SK-MEL-5 (cell line): ENCODE measurements at regions not wholly inside any gene's neighbourhood (a gene's known extent, or its start where the extent isn't known, plus 50 kb on each side); places are given as distances from the start of the nearest gene placed in this dataset.

Experiments
- DNase-seq: peaks from one replicate; pipeline ENCODE4 v3.0.0-alpha.2; 2016; ENCODE audit warnings: low read depth, low spot score
- in situ Hi-C: cut with HindIII; loops from 2 replicates; pipeline ENCODE4 v1.10.0; 2016; ENCODE audit warnings: low sequenced_read_pairs, high pct_unique_total_duplicates, low pct_unique_long_range_greater_than_20kb

DNA sequence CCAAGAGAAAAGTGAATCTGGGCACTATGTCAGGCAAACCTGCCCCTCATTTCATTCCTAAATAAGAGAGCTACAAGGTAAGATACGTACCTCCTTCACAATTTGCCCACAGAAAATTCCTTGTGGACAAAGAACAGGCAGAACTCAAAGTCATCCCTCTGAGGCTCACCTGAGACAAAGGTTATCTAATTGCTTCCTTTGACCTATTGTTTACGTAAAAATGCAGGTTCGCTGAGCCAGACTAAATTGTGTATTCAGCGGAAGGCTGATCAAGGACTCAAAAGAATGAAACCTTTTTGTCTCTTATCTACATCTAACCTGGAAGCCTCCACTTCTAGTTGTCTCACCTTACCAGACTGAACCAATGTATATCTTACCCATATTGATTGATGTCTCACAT, 213.3 kb downstream of the POSTN start:
- no peak for DNase-seq
- in situ Hi-C loops, result no loop called here

DNA sequence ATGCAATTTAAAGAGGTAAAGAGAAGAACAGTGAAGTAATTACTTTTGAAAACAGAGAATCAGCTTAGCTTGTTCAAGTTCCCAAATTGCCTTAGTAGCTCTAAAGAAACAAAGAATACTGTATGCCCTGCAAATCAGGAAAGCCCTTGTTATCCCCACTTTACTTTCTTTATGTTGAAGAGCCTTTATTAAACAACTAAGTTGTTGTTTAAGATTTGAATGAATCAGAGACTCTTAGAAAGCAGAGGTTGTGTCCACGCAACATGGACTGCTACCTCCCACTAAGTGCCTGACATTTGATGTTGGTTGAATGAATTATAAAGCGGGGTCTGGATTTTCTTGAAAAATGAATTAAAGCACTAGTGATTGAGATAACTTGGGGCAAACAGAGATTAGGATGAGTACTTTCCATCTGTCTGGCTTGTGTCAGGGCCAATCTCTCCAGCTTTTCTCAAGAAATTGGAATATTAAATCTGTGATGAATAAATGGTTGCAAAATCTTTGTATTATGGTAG, 214.7 kb downstream of the POSTN start:
- in situ Hi-C loops, result no loop called here
- DNase-seq, result peak; percentile 65

GRCh38 chr13:37383046-37383445, 215.5 kb downstream of the POSTN start:
- in situ Hi-C loops, result no loop called here
- DNase-seq, result no peak

DNA sequence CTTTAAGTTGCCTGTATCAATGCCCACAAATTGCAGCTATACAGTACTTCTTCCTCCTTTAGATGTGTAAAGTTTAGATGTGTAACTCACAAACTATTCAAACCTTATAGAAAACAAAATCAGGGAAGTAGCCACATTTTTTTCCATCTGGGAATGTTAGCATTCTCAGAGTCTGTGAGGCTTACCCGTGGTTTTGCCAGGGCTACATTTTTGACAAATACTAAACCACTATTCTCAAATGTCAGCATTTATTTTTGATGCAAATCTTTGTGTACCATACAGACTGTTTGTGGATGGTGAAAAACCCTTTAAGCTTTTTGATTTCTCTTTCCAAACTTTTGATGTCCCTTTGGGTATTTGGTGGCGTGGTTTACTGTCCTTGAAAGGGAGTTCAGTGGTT, 216.4 kb downstream of the POSTN start:
- no peak for DNase-seq
- in situ Hi-C loops, result no loop called here

GRCh38 chr13:37381502-37381901, 217.1 kb downstream of the POSTN start:
- DNase-seq, result no peak
- in situ Hi-C loops, result no loop called here

- DNase-seq, result no peak
- in situ Hi-C loops, result no loop called here
Measured at GRCh38 chr13:37379841-37380240, 218.7 kb downstream of the POSTN start.

GRCh38 chr13:37375724-37376123, 222.8 kb downstream of the POSTN start:
- in situ Hi-C loops, result no loop called here

GRCh38 chr13:37375071-37375470, 223.5 kb downstream of the POSTN start:
- no peak for DNase-seq
- in situ Hi-C loops, result no loop called here

More at GRCh38 chr13:37375724-37376123, 222.8 kb downstream of the POSTN start:
- DNase-seq, result no peak

- DNase-seq, result no peak
- in situ Hi-C loops, result no loop called here
Measured at GRCh38 chr13:37369616-37370015, 229.0 kb downstream of the POSTN start.

DNA sequence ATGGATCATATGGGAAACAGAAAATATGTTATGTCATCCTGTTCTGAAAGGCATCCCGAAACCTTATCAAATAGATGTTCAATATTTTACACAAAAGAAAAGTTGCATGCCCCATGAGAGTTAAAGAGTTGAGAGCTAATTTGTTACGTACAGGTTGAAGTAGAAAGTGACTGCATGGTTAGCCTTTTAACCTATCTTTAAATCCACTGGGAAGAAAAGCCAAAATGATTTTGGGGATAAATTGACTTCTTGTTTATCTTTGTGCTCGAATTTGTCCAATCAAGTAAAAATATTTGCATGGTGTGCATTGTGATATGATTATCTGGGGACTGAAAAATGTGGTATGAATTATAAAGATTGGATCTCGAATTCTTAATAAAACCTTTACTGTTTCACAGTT, 230.1 kb downstream of the POSTN start:
- in situ Hi-C loops, result no loop called here
- DNase-seq, result no peak

GRCh38 chr13:37366044-37366770, 232.4 kb downstream of the POSTN start:
- in situ Hi-C loops, result no loop called here

GRCh38 chr13:37365496-37365895, 233.1 kb downstream of the POSTN start:
- peak; percentile 80 for DNase-seq
- in situ Hi-C loops, result no loop called here

More at GRCh38 chr13:37366044-37366770, 232.4 kb downstream of the POSTN start:
- no peak for DNase-seq

DNA sequence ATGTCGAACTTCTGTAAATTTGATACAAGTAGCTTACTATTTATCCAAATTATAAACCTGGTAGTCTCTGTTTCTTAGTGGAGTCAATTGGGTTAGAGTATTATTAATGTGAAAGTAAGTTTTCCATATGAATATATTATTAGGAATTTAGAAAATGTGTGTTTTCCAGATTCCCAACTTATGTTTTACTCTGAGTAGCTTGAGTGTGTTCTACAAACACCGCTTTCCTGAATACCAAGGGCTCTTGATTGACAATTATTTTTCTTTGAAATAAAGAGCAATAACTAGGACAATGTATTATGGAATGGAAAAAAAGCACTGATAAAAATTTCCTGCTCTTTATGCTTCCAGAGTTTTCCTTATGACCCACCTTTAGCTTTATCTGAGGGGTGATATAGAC, 233.6 kb downstream of the POSTN start:
- in situ Hi-C loops, result no loop called here
- DNase-seq, result no peak

DNA sequence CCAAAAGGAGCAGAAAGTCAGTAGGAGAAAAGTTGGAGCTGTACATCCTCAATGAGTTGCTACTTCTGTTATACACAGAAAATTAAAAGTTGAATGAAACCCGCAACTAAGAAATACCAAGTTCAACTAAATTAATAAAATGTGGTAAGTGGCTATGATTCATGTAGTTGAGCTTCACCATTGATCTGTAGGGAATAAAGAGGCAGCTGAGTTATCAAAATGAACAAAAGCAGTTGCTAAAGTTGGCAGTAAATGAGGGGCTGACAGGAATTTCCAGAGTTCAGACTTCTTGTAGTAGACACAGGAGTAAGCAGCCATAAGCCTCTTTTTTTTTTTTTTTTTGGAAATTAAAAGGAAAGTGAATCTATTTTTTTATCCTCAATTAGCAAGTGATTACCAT, 234.6 kb downstream of the POSTN start:
- no peak for DNase-seq
- in situ Hi-C loops, result no loop called here

DNA sequence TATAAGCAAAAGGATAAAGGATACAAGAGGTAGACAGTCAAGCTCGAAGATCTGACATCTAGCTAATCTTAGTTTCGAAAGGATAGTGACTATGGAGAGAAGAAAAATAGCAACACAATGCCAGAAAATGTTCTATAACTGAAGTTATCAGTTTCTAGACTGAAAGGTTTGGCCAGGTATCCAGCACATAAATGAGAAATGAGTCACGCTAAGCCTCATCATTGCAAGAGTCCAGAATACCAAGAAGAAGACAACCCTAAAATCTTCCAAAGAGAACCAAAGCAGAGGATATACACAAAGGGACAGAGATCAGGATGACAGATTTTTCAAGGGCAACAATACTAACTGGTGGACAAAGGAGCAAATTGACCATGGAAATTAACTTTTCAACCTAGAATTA, 237.0 kb downstream of the POSTN start:
- in situ Hi-C loops, result no loop called here
- no peak for DNase-seq

DNA sequence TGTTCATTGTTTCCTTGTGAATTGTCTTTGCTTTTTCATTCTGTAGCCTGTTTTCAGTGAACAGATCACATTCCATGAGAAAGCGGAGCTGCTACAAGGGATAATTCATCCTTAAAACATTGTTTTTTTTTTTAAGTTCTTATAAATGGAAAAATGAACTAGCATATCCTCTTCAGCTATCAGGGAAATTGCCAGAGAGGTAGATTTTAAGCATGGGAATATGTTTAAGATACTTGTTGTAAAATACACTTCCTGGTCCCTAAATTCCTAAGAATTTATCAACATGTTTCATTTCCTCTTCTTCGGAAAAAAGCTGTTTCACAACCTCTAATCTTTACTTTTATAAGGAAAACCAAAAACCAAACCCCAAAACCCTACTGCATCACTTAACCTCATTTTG, 238.0 kb downstream of the POSTN start:
- in situ Hi-C loops, result no loop called here
- no peak for DNase-seq

DNA sequence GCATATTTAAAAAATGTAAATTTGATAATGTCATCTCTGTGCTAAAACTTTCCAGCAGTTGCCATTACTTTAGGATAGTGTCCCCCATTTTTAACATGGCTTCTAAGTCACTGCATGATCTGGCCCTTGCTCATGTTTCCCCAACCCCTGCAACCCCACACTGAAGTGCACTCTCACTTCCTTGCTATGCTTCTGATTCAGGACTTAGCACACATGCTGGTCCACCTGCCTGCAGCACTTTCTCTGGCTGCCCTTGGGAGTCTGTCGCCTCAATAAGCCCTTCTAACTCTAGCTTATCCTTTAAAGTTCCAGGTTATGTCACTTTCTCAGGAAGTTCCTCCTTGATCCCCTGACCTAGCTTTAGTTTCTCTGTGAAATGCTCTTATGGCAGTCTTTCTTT, 241.0 kb downstream of the POSTN start:
- in situ Hi-C loops, result no loop called here
- DNase-seq, result no peak

DNA sequence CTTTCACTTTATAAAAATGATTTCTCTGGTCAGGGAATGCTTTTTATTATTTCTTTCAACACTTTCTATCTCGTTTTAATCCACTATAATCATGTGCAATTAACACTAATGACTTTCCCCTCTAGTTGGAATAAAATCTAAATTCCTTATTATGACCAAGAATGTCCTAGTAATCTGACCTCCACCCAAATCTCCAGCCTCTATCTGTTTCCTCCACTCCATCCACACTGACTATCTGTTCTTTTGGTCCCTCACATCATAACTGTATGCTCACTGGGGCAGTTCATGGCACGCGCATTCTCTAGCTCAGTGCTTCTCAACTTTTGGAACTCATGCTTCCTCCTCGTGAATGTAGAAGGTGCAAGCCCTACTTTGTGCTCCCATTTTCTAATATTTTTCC, 244.7 kb downstream of the POSTN start:
- in situ Hi-C loops, result no loop called here

GRCh38 chr13:37351211-37351610, 245.7 kb upstream of the CSNK1A1L start:
- in situ Hi-C loops, result no loop called here
- no peak for DNase-seq

More for the DNA sequence above, 244.7 kb downstream of the POSTN start:
- no peak for DNase-seq

- no peak for DNase-seq
- in situ Hi-C loops, result no loop called here
Measured at GRCh38 chr13:37349916-37350315, 244.5 kb upstream of the CSNK1A1L start.
